ENCODE measurements at regions not wholly inside any gene's neighbourhood (a gene's known extent, or its start where the extent isn't known, plus 50 kb on each side); places are given as distances from the start of the nearest gene placed in this dataset.

- DNase-seq (ENCODE audit: low spot score), result no peak
Observed at GRCh38 chr7:41000042-41000441, 702.8 kb downstream of the INHBA start.

GRCh38 chr7:40996233-40996677 lies 706.6 kb downstream of the INHBA start:
- no peak for DNase-seq (ENCODE audit: low spot score)

- DNase-seq (ENCODE audit: low spot score), result no peak
Observed at GRCh38 chr7:40990841-40991240, 712.0 kb downstream of the INHBA start.

GRCh38 chr7:40987571-40987970 lies 715.3 kb downstream of the INHBA start:
- DNase-seq (ENCODE audit: low spot score), result no peak

GRCh38 chr7:40986351-40986873 lies 716.5 kb downstream of the INHBA start:
- peak; percentile 68 for DNase-seq (ENCODE audit: low spot score)

DNA sequence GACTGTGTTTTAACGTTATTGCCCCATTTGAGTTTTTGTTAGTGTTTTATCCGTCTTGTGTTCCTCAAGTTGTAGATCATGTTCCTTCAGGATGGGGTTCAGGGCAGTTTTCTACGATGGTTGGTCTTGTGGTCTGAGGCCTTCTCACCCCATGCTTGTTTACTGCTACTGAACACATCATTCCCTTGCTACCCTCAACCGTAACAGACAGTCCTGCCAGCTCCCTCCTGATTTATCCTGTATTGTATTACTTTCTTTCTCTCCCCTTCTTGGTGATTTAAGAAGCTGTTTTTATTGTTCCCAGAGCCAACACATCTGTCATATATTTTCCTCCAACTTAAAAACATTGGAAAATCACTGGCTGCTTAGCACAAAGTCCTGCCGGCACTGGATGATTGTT lies 719.8 kb downstream of the INHBA start:
- no peak for DNase-seq (ENCODE audit: low spot score)

GRCh38 chr7:40979296-40979695 lies 723.6 kb downstream of the INHBA start:
- DNase-seq (ENCODE audit: low spot score), result no peak

DNA sequence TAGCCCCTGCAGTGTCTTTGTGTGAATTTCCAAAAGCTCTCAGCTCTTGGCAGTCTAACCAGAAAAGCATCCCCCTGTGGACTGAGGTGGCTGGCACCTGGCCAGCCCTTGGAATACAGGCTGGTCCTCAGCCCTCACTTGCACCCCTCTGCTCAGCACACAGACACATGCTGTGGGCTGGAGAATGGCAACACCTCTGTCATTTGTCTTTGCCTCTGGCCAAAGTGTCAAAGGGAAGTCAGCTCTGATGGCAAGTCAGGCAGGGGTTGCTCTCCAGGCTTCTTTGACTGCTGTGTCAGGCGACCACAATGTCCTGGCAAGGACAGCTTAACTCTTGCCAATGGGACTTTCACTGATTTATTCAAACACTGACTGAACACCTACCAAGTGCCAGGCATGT lies 724.8 kb downstream of the INHBA start:
- no peak for DNase-seq (ENCODE audit: low spot score)

- DNase-seq (ENCODE audit: low spot score), result no peak
Observed at GRCh38 chr7:40977533-40977932, 725.4 kb downstream of the INHBA start.

DNA sequence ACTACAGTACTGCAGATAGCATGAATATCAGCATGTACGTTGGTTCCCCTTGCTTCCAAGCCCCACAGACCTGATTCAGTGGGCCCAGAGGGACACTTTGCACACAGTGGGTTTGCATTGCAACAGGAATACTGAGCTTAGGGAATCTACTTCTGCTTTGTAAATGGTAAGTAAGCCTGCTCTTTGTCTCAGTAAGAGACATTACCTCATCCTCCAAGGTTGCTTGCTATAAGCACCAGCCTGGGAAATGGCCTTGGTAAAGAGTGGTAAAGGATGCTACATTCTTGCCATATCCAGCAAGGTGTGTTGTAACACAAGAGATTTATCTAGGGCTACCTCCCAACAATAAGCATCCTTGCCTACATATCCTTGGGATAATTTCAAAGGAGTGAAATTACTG lies 730.5 kb downstream of the INHBA start:
- no peak for DNase-seq (ENCODE audit: low spot score)

DNA sequence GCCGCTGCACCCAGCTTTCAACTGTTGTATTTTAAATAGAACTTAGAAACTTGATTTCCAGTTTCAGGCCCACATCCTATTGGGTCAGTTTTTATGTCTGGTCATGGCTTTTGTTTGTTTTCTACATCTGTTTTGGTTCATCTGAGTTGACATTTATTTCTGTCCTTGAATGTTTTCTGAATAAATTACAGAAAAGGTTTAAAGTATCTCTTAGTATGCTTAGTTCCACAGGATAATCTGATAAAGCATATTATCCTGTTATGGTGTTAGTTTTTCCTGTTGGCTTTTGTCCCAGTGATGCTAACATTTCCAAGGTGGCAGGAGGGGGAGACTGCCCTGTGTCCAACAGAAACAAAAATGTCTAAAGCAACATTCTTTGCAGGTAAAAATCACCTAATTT lies 733.2 kb downstream of the INHBA start:
- DNase-seq (ENCODE audit: low spot score), result no peak

GRCh38 chr7:40966693-40967092 lies 736.2 kb downstream of the INHBA start:
- DNase-seq (ENCODE audit: low spot score), result no peak

GRCh38 chr7:40965774-40966173 lies 737.1 kb downstream of the INHBA start:
- DNase-seq (ENCODE audit: low spot score), result no peak

DNA sequence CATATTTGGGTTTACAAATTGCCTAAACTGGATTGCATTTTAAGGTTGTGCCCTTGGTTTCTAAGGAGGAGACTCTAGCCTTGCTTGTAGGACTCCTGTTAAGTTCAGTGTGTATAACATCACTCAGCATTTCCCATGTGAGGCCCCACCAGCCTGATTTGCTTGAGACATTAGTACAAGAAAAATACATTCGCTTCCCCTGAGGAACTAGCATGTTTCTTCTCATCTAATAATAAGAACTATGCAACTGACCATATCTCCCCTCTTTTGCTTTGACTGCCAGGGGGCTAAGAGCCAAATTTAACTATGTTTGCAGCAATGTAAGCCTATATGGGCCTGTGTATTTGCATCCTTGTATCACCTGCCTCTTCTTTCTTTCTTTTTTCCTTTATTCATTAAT lies 737.9 kb downstream of the INHBA start:
- no peak for DNase-seq (ENCODE audit: low spot score)

DNA sequence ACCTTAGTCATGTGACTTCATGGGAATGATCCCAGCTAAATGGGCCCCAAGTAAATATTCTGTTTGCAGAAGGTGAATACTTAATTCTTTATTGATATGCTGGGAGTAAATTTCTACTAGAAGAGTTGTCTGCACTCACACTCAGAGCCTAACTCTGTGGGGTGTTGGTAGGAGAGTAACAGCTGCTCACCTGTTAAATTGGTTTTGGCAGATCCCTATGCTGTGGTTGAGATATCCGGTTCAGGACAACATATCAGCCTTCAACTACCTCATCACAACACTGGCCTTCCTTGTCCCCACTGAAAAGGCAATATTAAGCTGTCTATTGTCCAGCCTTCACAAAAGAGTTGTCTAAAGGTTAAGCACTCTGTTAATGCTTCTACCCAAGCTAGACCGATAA lies 738.3 kb downstream of the INHBA start:
- DNase-seq (ENCODE audit: low spot score), result no peak

- no peak for DNase-seq (ENCODE audit: low spot score)
Observed at GRCh38 chr7:40959955-40960354, 742.9 kb downstream of the INHBA start.

DNA sequence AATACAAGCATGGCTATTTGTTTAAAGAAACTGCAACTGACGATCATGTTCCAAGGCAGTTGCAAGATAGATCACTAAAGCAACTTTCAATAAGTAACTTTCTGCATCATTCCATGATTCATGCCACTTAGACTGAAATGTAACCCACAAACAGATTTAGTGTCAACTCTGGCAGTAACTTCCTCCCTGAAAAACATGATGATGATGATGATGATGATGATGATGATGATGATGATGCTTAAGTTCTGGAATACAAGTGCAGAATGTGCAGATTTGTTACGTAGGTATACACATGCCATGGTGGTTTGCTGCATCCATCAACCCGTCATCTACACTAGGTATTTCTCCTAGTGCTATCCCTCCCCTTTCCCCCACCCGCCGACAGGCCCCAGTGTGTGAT lies 754.7 kb downstream of the INHBA start:
- no peak for DNase-seq (ENCODE audit: low spot score)

DNA sequence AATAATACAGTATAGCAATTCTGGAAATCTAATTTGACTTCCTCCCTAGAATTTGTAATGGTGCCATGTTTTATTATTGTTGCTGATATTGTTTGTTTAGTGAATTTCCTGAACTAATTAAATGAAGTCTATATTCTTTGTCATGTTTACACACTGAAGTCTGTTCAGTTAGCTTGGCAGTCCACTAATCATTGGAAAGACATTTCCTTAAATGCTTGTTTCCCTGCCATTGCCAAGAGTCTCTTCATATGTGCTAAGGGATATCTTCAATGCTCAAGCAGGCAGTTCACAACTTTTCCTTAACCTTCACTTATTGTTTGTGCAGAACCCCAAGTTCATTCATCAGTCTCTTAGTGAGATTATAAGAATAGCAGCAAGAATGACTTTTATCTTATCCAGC lies 755.3 kb downstream of the INHBA start:
- no peak for DNase-seq (ENCODE audit: low spot score)

DNA sequence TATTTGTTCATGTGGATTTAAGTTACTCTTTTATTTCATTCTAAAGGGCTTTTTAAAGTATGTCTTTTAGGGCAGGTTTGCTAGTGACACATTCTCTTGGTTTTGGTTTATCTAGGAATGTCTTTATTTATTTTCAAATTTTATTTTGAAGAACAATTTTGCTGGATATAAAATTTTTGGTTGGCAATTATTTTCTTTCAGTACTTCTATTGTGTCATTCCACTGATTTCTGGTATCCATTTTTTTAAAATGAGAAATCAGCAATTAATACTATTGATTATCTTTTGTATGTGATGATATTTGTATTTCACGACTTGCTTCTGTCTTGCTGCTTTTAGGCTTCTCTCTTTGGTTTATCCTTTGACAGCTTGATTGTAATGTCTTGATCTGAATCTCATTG lies 756.3 kb downstream of the INHBA start:
- no peak for DNase-seq (ENCODE audit: low spot score)

- DNase-seq (ENCODE audit: low spot score), result no peak
Observed at GRCh38 chr7:40945788-40946187, 757.1 kb downstream of the INHBA start.

GRCh38 chr7:40944981-40945585 lies 757.8 kb downstream of the INHBA start:
- no peak for DNase-seq (ENCODE audit: low spot score)

GRCh38 chr7:40937879-40938278 lies 765.0 kb downstream of the INHBA start:
- DNase-seq (ENCODE audit: low spot score), result no peak

DNA sequence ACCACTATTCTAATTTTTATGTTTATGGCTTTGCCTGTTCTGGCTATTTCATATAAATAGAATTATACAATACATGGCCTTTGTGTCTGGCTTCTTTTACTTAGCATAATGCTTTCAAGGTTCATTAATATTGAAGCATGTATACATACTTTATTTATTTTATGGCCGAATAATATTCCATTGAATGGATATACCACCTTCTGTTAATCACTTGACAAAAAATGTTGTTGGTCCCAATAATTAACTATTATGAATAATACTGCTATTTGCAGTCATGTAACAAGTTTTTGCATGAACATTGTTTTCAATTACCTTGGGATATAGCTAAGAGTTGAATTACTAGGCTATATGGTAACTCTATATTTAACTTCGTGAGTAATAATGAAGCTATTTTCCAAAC lies 767.5 kb downstream of the INHBA start:
- DNase-seq (ENCODE audit: low spot score), result no peak

DNA sequence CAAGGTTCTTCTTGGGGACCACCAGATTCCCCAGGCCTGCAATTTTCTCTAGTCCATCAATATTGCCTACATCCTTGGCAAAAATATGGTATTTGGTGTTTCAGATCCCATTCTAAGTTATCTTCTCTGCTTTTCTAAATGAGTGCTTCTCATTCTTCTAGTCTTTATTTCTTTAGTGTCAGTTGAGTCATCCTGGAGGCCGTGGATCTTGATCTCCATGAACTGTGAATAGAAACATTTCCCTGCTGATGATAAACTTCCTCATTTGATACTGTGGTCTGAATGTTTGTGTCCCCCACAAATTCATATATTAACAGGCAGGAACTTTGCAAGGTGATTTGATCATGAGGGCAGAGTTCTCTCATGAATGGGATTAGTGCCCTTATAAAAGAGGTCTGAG lies 779.3 kb downstream of the INHBA start:
- no peak for DNase-seq (ENCODE audit: low spot score)

DNA sequence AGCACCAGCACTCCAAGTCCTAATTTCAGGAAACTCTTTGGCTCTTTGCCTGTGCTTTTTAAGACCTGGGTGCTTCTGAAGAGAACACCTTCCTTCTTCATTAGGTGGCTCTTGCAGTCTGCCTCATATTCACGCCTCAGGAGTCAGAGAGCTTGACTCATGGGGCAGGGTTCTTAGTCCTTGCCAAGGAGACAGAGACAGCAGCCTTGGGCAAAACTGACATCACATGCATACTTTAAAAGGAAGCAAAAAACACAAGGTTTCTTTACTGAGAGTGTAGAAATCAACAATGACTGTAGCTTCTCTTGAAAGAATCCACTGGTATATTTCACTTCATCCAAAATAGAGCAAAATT lies 780.6 kb downstream of the INHBA start:
- DNase-seq (ENCODE audit: low spot score), result peak; percentile 5

All from hepatic stellate cell (primary cell).